ENCODE measurements at regions not wholly inside any gene's neighbourhood (a gene's known extent, or its start where the extent isn't known, plus 50 kb on each side); places are given as distances from the start of the nearest gene placed in this dataset. TPM values are rescaled to one million over a fixed set of nuclear protein-coding genes. Genes with fewer than 3 reads are reported as not detected.

- no peaks in the 10 kb centered on the region for H3K79me2 ChIP-seq (ENCODE audit: insufficient read depth, low read depth, low read length)
- intact Hi-C loops (cut with micrococcal nuclease; ENCODE audit: unreplicated experiment) = no loop called here
- DNase-seq (ENCODE audit: low spot score) = no peak
- TF ChIP-seq CTCF (conservative IDR thresholded peaks at IDR 0.05; ENCODE audit: low read length) (no peak), EZH2phosphoT487 (IDR thresholded peaks at IDR 0.05; ENCODE audit: borderline replicate concordance, low read depth, low read length) (no peak)
- no peaks in the 10 kb centered on the region for H3K36me3 ChIP-seq (ENCODE audit: insufficient read depth, low read length)
- H3K4me1 ChIP-seq (ENCODE audit: insufficient read depth, low read length, poor library complexity, severe bottlenecking) = no peaks in the 10 kb centered on the region
- no peak overlapping the region for H2AFZ ChIP-seq (ENCODE audit: low read length)
- H4K20me1 ChIP-seq (ENCODE audit: insufficient read depth, low read length) = no peaks in the 10 kb centered on the region
- no peak overlapping the region for H3K27ac ChIP-seq (ENCODE audit: low read depth, low read length, poor library complexity, severe bottlenecking)
- POLR2A ChIA-PET = no interaction called here
- CTCF ChIA-PET (ENCODE audit: unreplicated experiment) = no interaction called here
- no peaks in the 10 kb centered on the region for H3K9me2 ChIP-seq (ENCODE audit: insufficient read depth, low read length)
- H3K4me2 ChIP-seq (ENCODE audit: low read length) = no peak overlapping the region
- no peaks in the 10 kb centered on the region for H3K9me3 ChIP-seq (ENCODE audit: low read length)
- no peak overlapping the region for H3K4me3 ChIP-seq (ENCODE audit: low read depth, low read length, poor library complexity, severe bottlenecking)
- no TSS peak for BruUV-seq (replicated peaks)
Measured at GRCh38 chrX:21319323-21319722, 54.9 kb upstream of the CNKSR2 start.

Small RNA genes in the stretch of these regions (small RNA-seq; reads per million reads assigned to genes)
- gene RNU6-133P = not detected

Data from OCI-LY7 (cell line).